GM12891 (cell line): ENCODE measurements at regions not wholly inside any gene's neighbourhood (a gene's known extent, or its start where the extent isn't known, plus 50 kb on each side); places are given as distances from the start of the nearest gene placed in this dataset.

Experiments used
- POLR2A ChIP-seq: IDR thresholded peaks from 2 replicates; pipeline ENCODE4 v1.6.1; 2011; ENCODE audit warnings: low read depth, low read length, control low read depth
- POLR2AphosphoS5 ChIP-seq: IDR thresholded peaks from 2 replicates; pipeline ENCODE4 v1.6.1; 2011; ENCODE audit warnings: low read depth, low read length, control low read depth
- POU2F2 ChIP-seq: IDR thresholded peaks from 2 replicates; pipeline ENCODE4 v1.6.1; 2011; ENCODE audit warnings: low read depth, mild to moderate bottlenecking, control low read depth, low read length, moderate library complexity

GRCh38 chr10:63699785-63700613 lies 178.8 kb downstream of the REEP3 start:
- TF ChIP-seq POLR2AphosphoS5 (no peak), POLR2A (no peak), POU2F2 (no peak)
